Activated CD4-positive, alpha-beta memory T cell treated with anti-CD3 and anti-CD28 coated beads, Interleukin-2, amount 10 ng/mL, durations not matched to agents 7 days and 5 days (primary cell): ENCODE measurements at regions not wholly inside any gene's neighbourhood (a gene's known extent, or its start where the extent isn't known, plus 50 kb on each side); places are given as distances from the start of the nearest gene placed in this dataset.

Source experiments
- CTCF ChIA-PET: fragments of 350-600 bp; sonication (Branson Sonifier 250); formaldehyde crosslinking; loops from one replicate; lab custom pipeline; 2021; ENCODE audit warnings: antibody characterized with exemption, inconsistent platforms; lab: Charles Lee
- POLR2A ChIA-PET: fragments of 350-600 bp; sonication (Branson Sonifier 250); formaldehyde crosslinking; loops from one replicate; lab custom pipeline; 2021; ENCODE audit warnings: antibody characterized with exemption; lab: Charles Lee
- DNase-seq: peaks from one replicate; pipeline ENCODE4 v3.0.0-alpha.2; 2020
- H3K27ac Mint-ChIP-seq: one replicate; pipeline ENCODE4 v1.8.0; 2021; ENCODE audit warnings: mild to moderate bottlenecking, mixed read lengths
- H3K27me3 Mint-ChIP-seq: one replicate; pipeline ENCODE4 v1.8.0; 2021; ENCODE audit warnings: mixed read lengths
- H3K36me3 Mint-ChIP-seq: one replicate; pipeline ENCODE4 v1.8.0; 2021; ENCODE audit warnings: low read depth, mixed read lengths
- H3K4me1 Mint-ChIP-seq: one replicate; pipeline ENCODE4 v1.8.0; 2021; ENCODE audit warnings: mixed read lengths
- H3K4me3 Mint-ChIP-seq: one replicate; pipeline ENCODE4 v1.8.0; 2021; ENCODE audit warnings: mild to moderate bottlenecking, mixed read lengths
- H3K9me3 Mint-ChIP-seq: one replicate; pipeline ENCODE4 v1.8.0; 2021; ENCODE audit warnings: mixed read lengths

DNA sequence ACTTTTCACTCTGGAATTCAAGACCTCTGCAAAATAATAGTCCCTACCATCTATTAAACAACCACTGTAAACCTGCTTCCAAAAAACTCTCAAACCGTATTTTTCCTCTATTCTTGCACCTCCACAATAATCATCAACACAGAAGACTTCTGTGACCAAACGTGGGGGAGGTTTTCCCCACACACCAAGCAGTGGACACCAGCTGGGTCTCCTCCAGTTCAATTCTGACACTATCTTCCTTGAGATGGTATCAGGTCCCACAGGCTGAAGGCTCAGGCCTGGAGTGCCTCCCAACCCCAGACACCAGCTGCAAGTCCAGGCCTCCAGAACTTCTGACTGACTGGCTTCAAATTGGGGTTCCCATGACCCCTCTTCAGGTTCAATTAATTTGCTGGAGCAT, 89.6 kb upstream of the RAP2B start:
- ChIA-PET CTCF (no interaction called here), POLR2A (no interaction called here)
- no peak for DNase-seq
- no peak overlapping the region for H3K4me3 Mint-ChIP-seq
- H3K27ac Mint-ChIP-seq = no peak overlapping the region
- no peaks in the 10 kb centered on the region for H3K36me3 Mint-ChIP-seq
- no peaks in the 10 kb centered on the region for H3K27me3 Mint-ChIP-seq
- H3K9me3 Mint-ChIP-seq = no peaks in the 10 kb centered on the region
- H3K4me1 Mint-ChIP-seq = peaks cover 2% of the 10 kb centered on the region

- Mint-ChIP-seq H3K27ac (no peak overlapping the region), H3K36me3 (no peaks in the 10 kb centered on the region), H3K4me3 (no peak overlapping the region), H3K27me3 (no peaks in the 10 kb centered on the region), H3K4me1 (peaks cover 2% of the 10 kb centered on the region), H3K9me3 (no peaks in the 10 kb centered on the region)
- ChIA-PET POLR2A (no interaction called here), CTCF (no interaction called here)
- DNase-seq = no peak
Measured at GRCh38 chr3:153072856-153073255, 89.2 kb upstream of the RAP2B start.

- Mint-ChIP-seq H3K27me3 (no peaks in the 10 kb centered on the region), H3K9me3 (no peaks in the 10 kb centered on the region), H3K36me3 (no peaks in the 10 kb centered on the region), H3K4me1 (peaks cover 2% of the 10 kb centered on the region), H3K4me3 (no peak overlapping the region), H3K27ac (no peak overlapping the region)
- ChIA-PET POLR2A (no interaction called here), CTCF (no interaction called here)
- no peak for DNase-seq
Measured at GRCh38 chr3:153073636-153074035, 88.4 kb upstream of the RAP2B start.

GRCh38 chr3:153078826-153079225, 83.2 kb upstream of the RAP2B start:
- DNase-seq = no peak
- POLR2A ChIA-PET = no interaction called here

GRCh38 chr3:153079386-153079785, 82.6 kb upstream of the RAP2B start:
- Mint-ChIP-seq H3K9me3 (no peaks in the 10 kb centered on the region), H3K36me3 (no peaks in the 10 kb centered on the region), H3K4me3 (no peak overlapping the region), H3K4me1 (no peaks in the 10 kb centered on the region), H3K27ac (no peak overlapping the region), H3K27me3 (no peaks in the 10 kb centered on the region)
- ChIA-PET CTCF (no interaction called here), POLR2A (no interaction called here)
- no peak for DNase-seq

More at GRCh38 chr3:153078826-153079225, 83.2 kb upstream of the RAP2B start:
- Mint-ChIP-seq H3K27me3 (no peaks in the 10 kb centered on the region), H3K27ac (no peak overlapping the region), H3K36me3 (no peaks in the 10 kb centered on the region), H3K9me3 (no peaks in the 10 kb centered on the region), H3K4me3 (no peak overlapping the region), H3K4me1 (no peaks in the 10 kb centered on the region)
- CTCF ChIA-PET = no interaction called here

GRCh38 chr3:153080778-153081240, 81.2 kb upstream of the RAP2B start:
- no peak overlapping the region for H3K4me3 Mint-ChIP-seq
- H3K4me1 Mint-ChIP-seq = no peaks in the 10 kb centered on the region
- CTCF ChIA-PET = no interaction called here
- DNase-seq = no peak
- no peaks in the 10 kb centered on the region for H3K27me3 Mint-ChIP-seq
- H3K27ac Mint-ChIP-seq = no peak overlapping the region
- POLR2A ChIA-PET = no interaction called here
- H3K36me3 Mint-ChIP-seq = no peaks in the 10 kb centered on the region
- H3K9me3 Mint-ChIP-seq = no peaks in the 10 kb centered on the region

GRCh38 chr3:153084431-153084830, 77.6 kb upstream of the RAP2B start:
- Mint-ChIP-seq H3K36me3 (no peaks in the 10 kb centered on the region), H3K4me3 (no peak overlapping the region), H3K27me3 (no peaks in the 10 kb centered on the region), H3K27ac (no peak overlapping the region), H3K4me1 (no peaks in the 10 kb centered on the region), H3K9me3 (no peaks in the 10 kb centered on the region)
- ChIA-PET CTCF (interaction anchor here (0.6 kb wide), 1 partner anchor 46 kb away, joined by 5 read pairs; no protein-coding TSS in a partner anchor), POLR2A (interaction anchor here (0.7 kb wide), 1 partner anchor 76 kb away, joined by 3 read pairs; no protein-coding TSS in a partner anchor)
- DNase-seq = no peak

GRCh38 chr3:153087595-153088566, 74.1 kb upstream of the RAP2B start:
- CTCF ChIA-PET = no interaction called here
- H3K9me3 Mint-ChIP-seq = no peaks in the 10 kb centered on the region
- H3K27me3 Mint-ChIP-seq = no peaks in the 10 kb centered on the region
- POLR2A ChIA-PET = interaction anchor here (1.5 kb wide), 1 partner anchor 74 kb away, joined by 3 read pairs; the partner anchor contains the start of gene RAP2B
- no peak overlapping the region for H3K4me3 Mint-ChIP-seq
- no peaks in the 10 kb centered on the region for H3K36me3 Mint-ChIP-seq
- no peak for DNase-seq
- H3K27ac Mint-ChIP-seq = no peak overlapping the region
- H3K4me1 Mint-ChIP-seq = peaks cover 11% of the 10 kb centered on the region

DNA sequence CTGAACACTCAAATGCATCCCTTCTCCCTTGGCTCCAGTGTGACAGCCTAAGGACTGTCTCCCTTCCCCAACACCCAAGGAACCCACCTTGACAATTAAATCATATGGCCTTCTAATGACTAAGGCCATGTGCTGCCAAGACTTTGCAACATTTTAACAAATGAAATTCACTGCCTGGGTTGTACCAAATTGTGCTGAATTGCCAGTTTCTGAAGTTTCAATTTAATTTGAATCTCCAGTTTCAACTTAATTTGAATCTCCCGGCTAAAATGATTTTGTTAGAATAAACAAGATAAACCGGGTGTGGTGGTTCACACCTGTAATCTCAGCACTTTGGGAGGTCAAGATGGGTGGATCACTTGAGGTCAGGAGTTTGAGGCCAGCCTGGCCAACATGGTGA, 72.4 kb upstream of the RAP2B start:
- H3K9me3 Mint-ChIP-seq = no peaks in the 10 kb centered on the region
- H3K27me3 Mint-ChIP-seq = no peaks in the 10 kb centered on the region
- no peak overlapping the region for H3K4me3 Mint-ChIP-seq
- H3K4me1 Mint-ChIP-seq = peaks cover 11% of the 10 kb centered on the region
- CTCF ChIA-PET = no interaction called here
- POLR2A ChIA-PET = no interaction called here
- no peak overlapping the region for H3K27ac Mint-ChIP-seq
- no peak for DNase-seq
- H3K36me3 Mint-ChIP-seq = no peaks in the 10 kb centered on the region

- H3K36me3 Mint-ChIP-seq = no peaks in the 10 kb centered on the region
- CTCF ChIA-PET = no interaction called here
- H3K9me3 Mint-ChIP-seq = no peaks in the 10 kb centered on the region
- no peaks in the 10 kb centered on the region for H3K27me3 Mint-ChIP-seq
- no peak overlapping the region for H3K27ac Mint-ChIP-seq
- H3K4me1 Mint-ChIP-seq = peaks cover 11% of the 10 kb centered on the region
- POLR2A ChIA-PET = no interaction called here
- H3K4me3 Mint-ChIP-seq = no peak overlapping the region
- no peak for DNase-seq
Measured at GRCh38 chr3:153090973-153091372, 71.1 kb upstream of the RAP2B start.

- Mint-ChIP-seq H3K9me3 (no peaks in the 10 kb centered on the region), H3K4me1 (peaks cover 11% of the 10 kb centered on the region), H3K27me3 (no peaks in the 10 kb centered on the region), H3K4me3 (no peak overlapping the region), H3K27ac (no peak overlapping the region), H3K36me3 (no peaks in the 10 kb centered on the region)
- no peak for DNase-seq
- CTCF ChIA-PET = no interaction called here
- POLR2A ChIA-PET = no interaction called here
Measured at GRCh38 chr3:153093629-153094028, 68.4 kb upstream of the RAP2B start.

DNA sequence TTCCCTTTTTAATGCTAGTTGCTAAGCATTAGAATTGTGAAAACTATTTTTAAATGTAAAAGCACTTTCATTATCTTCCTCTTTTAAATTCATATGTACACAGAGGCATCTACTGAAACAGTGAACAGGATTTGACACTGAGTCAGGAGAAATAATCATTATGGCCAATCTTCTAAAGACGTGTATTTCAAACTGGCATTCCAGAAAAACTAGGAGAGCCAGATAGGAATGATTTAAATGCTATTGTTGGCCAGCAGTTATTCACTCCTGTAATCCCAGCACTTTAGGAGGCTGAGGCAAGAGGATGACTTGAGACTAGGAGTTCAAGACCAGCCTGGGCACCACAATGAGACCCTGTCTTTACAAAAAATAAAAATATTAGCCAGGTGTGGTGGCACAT, 67.6 kb upstream of the RAP2B start:
- Mint-ChIP-seq H3K9me3 (no peaks in the 10 kb centered on the region), H3K27me3 (no peaks in the 10 kb centered on the region), H3K4me3 (no peak overlapping the region), H3K27ac (no peak overlapping the region), H3K36me3 (no peaks in the 10 kb centered on the region), H3K4me1 (peaks cover 11% of the 10 kb centered on the region)
- ChIA-PET POLR2A (no interaction called here), CTCF (no interaction called here)
- no peak for DNase-seq

DNA sequence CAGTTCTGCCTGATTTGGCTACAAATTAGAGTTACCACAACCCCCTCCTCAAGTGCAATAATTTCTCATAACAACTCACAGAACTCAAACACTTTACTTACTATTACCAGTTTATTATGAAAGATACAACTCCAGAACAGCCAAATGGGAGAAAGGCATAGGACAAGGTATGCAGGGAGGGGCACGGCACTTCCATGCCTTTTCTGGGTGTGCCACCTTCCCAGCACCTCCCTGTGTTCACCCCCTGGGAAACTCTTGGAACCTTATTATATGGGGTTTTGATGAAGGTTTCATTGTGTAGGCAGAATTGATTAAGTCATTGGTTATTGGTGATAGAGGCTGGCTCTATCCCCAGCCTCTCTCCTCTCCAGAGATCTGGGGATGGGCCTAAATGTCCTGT, 66.6 kb upstream of the RAP2B start:
- H3K36me3 Mint-ChIP-seq = no peaks in the 10 kb centered on the region
- ChIA-PET POLR2A (no interaction called here), CTCF (no interaction called here)
- no peaks in the 10 kb centered on the region for H3K9me3 Mint-ChIP-seq
- no peaks in the 10 kb centered on the region for H3K27me3 Mint-ChIP-seq
- no peak for DNase-seq
- peaks cover 11% of the 10 kb centered on the region for H3K4me1 Mint-ChIP-seq
- H3K27ac Mint-ChIP-seq = no peak overlapping the region
- H3K4me3 Mint-ChIP-seq = no peak overlapping the region
